Endodermal cell (in vitro differentiated cells): ENCODE measurements at regions not wholly inside any gene's neighbourhood (a gene's known extent, or its start where the extent isn't known, plus 50 kb on each side); places are given as distances from the start of the nearest gene placed in this dataset.

Experiments
- DNase-seq: peaks from one replicate; pipeline ENCODE4 v3.0.0-alpha.2; 2017
- H3K27ac ChIP-seq: 2 replicates; pipeline ENCODE4 v1.5.1; 2013; ENCODE audit warnings: mild to moderate bottlenecking, low read depth, low read length, moderate library complexity
- H3K27me3 ChIP-seq: 2 replicates; pipeline ENCODE4 v1.6.1; 2013; ENCODE audit warnings: mild to moderate bottlenecking, low read length, moderate library complexity; ENCODE audit not compliant: insufficient read depth, control insufficient read depth, poor library complexity, severe bottlenecking
- H3K36me3 ChIP-seq: 2 replicates; pipeline ENCODE4 v1.7.0; 2013; ENCODE audit warnings: mild to moderate bottlenecking, low read length, moderate library complexity; ENCODE audit not compliant: control insufficient read depth, insufficient read depth
- H3K4me1 ChIP-seq: one replicate; pipeline ENCODE4 v1.7.0; 2013; ENCODE audit warnings: low read length; ENCODE audit not compliant: control insufficient read depth, insufficient read depth
- H3K4me3 ChIP-seq: 2 replicates; pipeline ENCODE4 v1.5.1; 2013; ENCODE audit warnings: mild to moderate bottlenecking, low read length, moderate library complexity
- H3K9ac ChIP-seq: 2 replicates; pipeline ENCODE4 v1.6.1; 2013; ENCODE audit warnings: mild to moderate bottlenecking, low read length, moderate library complexity; ENCODE audit not compliant: poor library complexity, severe bottlenecking; ENCODE audit errors: extremely low read depth
- H3K9me3 ChIP-seq: 2 replicates; pipeline ENCODE4 v1.6.1; 2013; ENCODE audit warnings: mild to moderate bottlenecking, low read length, moderate library complexity; ENCODE audit not compliant: control insufficient read depth
- H3K27ac Mint-ChIP-seq: 2 replicates; pipeline ENCODE4 v1.8.0; 2020; ENCODE audit warnings: mixed read lengths
- H3K27me3 Mint-ChIP-seq: 2 replicates; pipeline ENCODE4 v1.8.0; 2021; ENCODE audit warnings: mild to moderate bottlenecking, mixed read lengths; ENCODE audit not compliant: insufficient read depth
- H3K36me3 Mint-ChIP-seq: 2 replicates; pipeline ENCODE4 v1.8.0; 2020; ENCODE audit warnings: low read depth, mixed read lengths
- H3K4me1 Mint-ChIP-seq: 2 replicates; pipeline ENCODE4 v1.8.0; 2020; ENCODE audit warnings: mixed read lengths
- H3K4me3 Mint-ChIP-seq: 2 replicates; pipeline ENCODE4 v1.8.0; 2020; ENCODE audit warnings: mild to moderate bottlenecking, moderate library complexity, mixed read lengths
- H3K9me3 Mint-ChIP-seq: 2 replicates; pipeline ENCODE4 v1.8.0; 2020; ENCODE audit warnings: mild to moderate bottlenecking, mixed read lengths
- WGBS, 2 experiments: methylation state at CpG; one replicate each; pipeline versions ENCODE4 v1.1.5 to v1.1.7; 2013; ENCODE audit warnings: missing lambda C conversion rate in 2 of 2, mixed read lengths in 1 of 2; ENCODE audit not compliant: insufficient coverage in 1 of 2, insufficient read length in 1 of 2; 5-methylcytosine and 5-hydroxymethylcytosine counted together
- TF ChIP-seq, protein P1 (sequence below): fragments of 200-600 bp; sonication (generic); conservative IDR thresholded peaks from 2 replicates; pipeline ENCODE4 v1.5.0; 2021; ENCODE audit warnings: antibody characterized with exemption, mild to moderate bottlenecking

DNA sequence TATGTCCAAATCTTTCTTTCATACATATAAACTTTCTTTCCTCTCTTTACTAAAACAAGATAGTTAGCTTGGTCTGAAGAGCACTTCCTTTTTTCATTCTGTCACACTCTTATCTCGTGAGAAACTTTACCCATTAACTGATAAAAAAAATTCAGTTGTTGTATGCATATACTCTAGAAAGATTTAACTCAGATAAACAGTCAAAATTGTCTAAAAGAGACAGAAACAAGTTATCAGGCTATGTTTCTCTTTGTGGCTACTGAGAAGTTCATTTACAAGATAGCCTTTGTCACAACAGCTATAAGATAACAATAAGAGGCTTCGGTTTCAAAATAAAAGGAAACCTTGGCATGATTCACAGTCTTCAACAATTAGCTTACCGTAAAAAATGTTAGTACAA is 235.7 kb upstream of the ATP10A start:
- Mint-ChIP-seq H3K9me3 (no peaks in the 10 kb centered on the region), H3K36me3 (no peaks in the 10 kb centered on the region), H3K27me3 (no peaks in the 10 kb centered on the region), H3K27ac (peak overlapping the region; percentile 62), H3K4me3 (no peak overlapping the region), H3K4me1 (peaks cover 35% of the 10 kb centered on the region)
- no peak overlapping the region for H3K9ac ChIP-seq
- peak overlapping the region; percentile 20 for H3K4me3 ChIP-seq
- no peaks in the 10 kb centered on the region for H3K36me3 ChIP-seq
- H3K9me3 ChIP-seq: no peaks in the 10 kb centered on the region
- no peak overlapping the region for H3K27ac ChIP-seq
- DNase-seq: no peak
- H3K4me1 ChIP-seq: peaks cover 3% of the 10 kb centered on the region
- TF ChIP-seq, protein P1, sequence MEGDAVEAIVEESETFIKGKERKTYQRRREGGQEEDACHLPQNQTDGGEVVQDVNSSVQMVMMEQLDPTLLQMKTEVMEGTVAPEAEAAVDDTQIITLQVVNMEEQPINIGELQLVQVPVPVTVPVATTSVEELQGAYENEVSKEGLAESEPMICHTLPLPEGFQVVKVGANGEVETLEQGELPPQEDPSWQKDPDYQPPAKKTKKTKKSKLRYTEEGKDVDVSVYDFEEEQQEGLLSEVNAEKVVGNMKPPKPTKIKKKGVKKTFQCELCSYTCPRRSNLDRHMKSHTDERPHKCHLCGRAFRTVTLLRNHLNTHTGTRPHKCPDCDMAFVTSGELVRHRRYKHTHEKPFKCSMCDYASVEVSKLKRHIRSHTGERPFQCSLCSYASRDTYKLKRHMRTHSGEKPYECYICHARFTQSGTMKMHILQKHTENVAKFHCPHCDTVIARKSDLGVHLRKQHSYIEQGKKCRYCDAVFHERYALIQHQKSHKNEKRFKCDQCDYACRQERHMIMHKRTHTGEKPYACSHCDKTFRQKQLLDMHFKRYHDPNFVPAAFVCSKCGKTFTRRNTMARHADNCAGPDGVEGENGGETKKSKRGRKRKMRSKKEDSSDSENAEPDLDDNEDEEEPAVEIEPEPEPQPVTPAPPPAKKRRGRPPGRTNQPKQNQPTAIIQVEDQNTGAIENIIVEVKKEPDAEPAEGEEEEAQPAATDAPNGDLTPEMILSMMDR: no peak
- 60% methylated on average over 3 of the region's 3 CpGs; no CpG with 5 or more reads in 1 of the 2 experiments for WGBS, 2 experiments
- H3K27me3 ChIP-seq: no peaks in the 10 kb centered on the region

- peaks cover 46% of the 10 kb centered on the region for H3K4me1 Mint-ChIP-seq
- Histone ChIP-seq H3K27ac (no peak overlapping the region), H3K9me3 (no peaks in the 10 kb centered on the region), H3K4me3 (no peak overlapping the region), H3K9ac (no peak overlapping the region), H3K27me3 (no peaks in the 10 kb centered on the region), H3K36me3 (no peaks in the 10 kb centered on the region), H3K4me1 (peaks cover 3% of the 10 kb centered on the region)
- no peak overlapping the region for H3K27ac Mint-ChIP-seq
- H3K9me3 Mint-ChIP-seq: no peaks in the 10 kb centered on the region
- H3K36me3 Mint-ChIP-seq: no peaks in the 10 kb centered on the region
- DNase-seq: no peak
- TF ChIP-seq, protein P1: peak; percentile 54
- H3K4me3 Mint-ChIP-seq: no peak overlapping the region
- WGBS, 2 experiments: 92 to 97% methylated on average over 4 to 6 of the region's 6 CpGs
- no peaks in the 10 kb centered on the region for H3K27me3 Mint-ChIP-seq
These were observed 234.1 kb upstream of the ATP10A start for GRCh38 chr15:26097216-26097615.

DNA sequence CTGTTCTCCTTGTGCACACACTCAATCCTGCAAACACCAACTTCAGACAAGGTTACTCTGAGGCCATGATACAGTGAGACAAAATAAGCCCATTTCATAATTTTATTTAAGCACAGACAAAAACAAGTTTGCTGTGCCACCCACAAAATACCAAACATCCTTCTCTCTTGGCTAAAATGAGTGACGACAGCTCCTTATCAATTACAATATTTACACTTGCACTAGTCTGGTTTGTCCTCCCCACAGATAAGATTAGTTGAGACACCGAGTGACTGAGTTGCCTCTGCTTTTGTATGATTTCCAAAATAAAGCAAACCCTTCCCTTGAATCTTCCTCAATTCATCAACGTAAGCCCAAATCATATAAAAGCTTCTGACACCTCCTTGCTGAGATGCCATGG is 233.5 kb upstream of the ATP10A start:
- Histone ChIP-seq H3K36me3 (no peaks in the 10 kb centered on the region), H3K9ac (no peak overlapping the region), H3K9me3 (no peaks in the 10 kb centered on the region), H3K27ac (no peak overlapping the region), H3K27me3 (no peaks in the 10 kb centered on the region), H3K4me1 (peaks cover 3% of the 10 kb centered on the region), H3K4me3 (no peak overlapping the region)
- Mint-ChIP-seq H3K36me3 (no peaks in the 10 kb centered on the region), H3K27ac (no peak overlapping the region), H3K9me3 (no peaks in the 10 kb centered on the region), H3K4me3 (no peak overlapping the region), H3K4me1 (peaks cover 46% of the 10 kb centered on the region), H3K27me3 (no peaks in the 10 kb centered on the region)
- 80% methylated on average over 2 to 3 of the region's 3 CpGs for WGBS, 2 experiments
- TF ChIP-seq, protein P1: no peak
- DNase-seq: no peak
